ENCODE measurements at regions not wholly inside any gene's neighbourhood (a gene's known extent, or its start where the extent isn't known, plus 50 kb on each side); places are given as distances from the start of the nearest gene placed in this dataset.

DNA sequence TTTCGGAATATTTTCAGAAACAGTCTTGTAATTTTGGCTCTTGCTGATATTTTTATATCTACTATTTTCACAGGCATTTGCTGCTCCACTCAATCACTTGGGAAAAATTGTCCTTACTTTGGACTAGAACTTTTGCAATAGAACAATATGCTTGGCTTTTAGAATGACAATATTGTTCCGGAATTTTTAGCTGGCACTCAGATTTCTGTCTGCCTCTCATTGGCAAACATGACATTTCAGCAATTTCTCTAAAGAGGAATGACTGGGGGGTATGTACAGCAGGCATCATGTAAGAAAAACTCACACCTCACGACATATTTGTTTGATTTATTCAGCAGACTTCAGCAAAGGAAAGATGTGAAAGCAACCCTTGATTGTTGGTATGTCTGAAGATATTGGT is 243.6 kb upstream of the GPRIN3 start:
- DNase-seq (ENCODE audit: low read depth in 2 of 2, low spot score in 1 of 2), result no peak

DNA sequence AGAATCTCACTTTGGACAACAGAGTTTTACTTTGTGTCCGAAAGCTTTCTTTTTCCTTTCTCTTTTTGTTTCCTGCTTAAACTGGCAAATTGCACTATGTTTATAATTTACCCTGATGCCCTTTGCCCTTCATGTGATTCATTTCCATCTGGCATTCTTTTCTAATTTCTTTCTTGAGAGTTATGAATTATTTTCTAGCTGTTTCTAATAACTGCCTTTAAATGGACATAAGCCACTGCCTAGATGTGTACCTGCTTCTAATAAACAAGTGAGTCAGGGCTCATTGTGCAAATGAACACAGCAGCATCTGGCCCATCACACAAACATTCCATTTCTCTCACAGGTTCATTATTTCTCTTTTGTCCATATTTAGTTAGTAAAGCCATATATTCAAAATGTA is 242.3 kb upstream of the GPRIN3 start:
- no peak for DNase-seq (ENCODE audit: low read depth in 2 of 2, low spot score in 1 of 2)

GRCh38 chr4:89545315-89545714 is 237.7 kb upstream of the GPRIN3 start:
- DNase-seq (ENCODE audit: low read depth in 2 of 2, low spot score in 1 of 2), result no peak

GRCh38 chr4:89541998-89542397 is 234.4 kb upstream of the GPRIN3 start:
- no peak for DNase-seq (ENCODE audit: low read depth in 2 of 2, low spot score in 1 of 2)

GRCh38 chr4:89539797-89540711 is 232.5 kb upstream of the GPRIN3 start:
- DNase-seq (ENCODE audit: low read depth in 2 of 2, low spot score in 1 of 2), result no peak

DNA sequence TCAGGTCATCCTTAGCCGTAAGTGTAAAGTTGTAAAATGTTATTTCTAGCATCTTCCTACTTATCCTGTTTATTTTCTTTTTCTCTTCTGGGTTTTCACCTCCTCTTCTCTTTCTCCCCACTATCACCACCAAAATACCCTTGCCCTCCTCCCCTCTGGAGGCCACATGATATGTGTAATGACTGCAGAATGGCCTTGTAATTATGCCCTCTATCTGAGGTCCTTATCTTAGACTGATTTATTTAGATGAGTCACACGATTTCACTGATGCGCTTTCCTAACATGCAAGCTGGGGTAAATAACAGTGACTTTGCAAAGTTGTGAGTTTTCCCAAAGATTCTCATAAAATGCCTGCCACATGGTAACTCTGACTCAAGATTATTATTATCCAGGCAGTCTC is 231.8 kb upstream of the GPRIN3 start:
- no peak for DNase-seq (ENCODE audit: low read depth in 2 of 2, low spot score in 1 of 2)

GRCh38 chr4:89538886-89539285 is 231.3 kb upstream of the GPRIN3 start:
- DNase-seq (ENCODE audit: low read depth in 2 of 2, low spot score in 1 of 2), result no peak

DNA sequence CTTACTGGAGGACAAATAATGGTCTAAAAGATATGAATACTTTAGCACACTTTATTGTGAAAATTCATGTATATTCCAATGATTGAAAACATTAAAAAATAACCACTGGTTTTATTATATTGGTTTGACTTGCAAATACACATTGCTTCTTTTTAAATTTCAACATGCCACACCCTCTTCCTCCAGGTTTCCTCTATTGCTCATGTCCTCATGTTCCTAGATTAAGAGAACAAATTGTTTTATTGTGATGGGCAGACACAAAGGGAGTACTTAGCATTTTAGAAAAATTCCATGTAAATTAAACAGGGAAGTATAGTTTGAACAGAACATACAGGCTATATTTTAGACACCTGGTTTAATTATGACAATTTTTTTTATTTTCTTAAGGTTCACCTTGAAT is 230.6 kb upstream of the GPRIN3 start:
- DNase-seq (ENCODE audit: low read depth in 2 of 2, low spot score in 1 of 2), result no peak

DNA sequence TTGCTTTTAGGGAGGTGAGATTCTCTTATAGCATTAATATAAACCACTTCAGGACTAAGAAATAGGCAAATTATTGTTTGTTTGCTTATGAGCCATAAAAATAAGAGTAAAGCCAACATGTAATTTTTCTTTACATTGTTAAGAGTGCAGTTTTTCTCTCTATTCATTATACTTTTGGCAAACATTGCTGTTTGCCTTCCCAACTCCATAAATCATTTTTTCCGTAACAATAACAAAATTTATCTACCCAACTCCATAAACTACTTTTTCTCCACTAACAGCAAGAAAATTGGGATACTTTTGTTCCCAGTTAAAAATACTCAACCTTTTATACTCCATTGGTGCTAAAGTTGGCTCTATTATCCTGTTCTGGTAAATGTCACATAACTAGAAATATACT is 229.7 kb upstream of the GPRIN3 start:
- no peak for DNase-seq (ENCODE audit: low read depth in 2 of 2, low spot score in 1 of 2)

- DNase-seq (ENCODE audit: low read depth in 2 of 2, low spot score in 1 of 2), result no peak
Measured at GRCh38 chr4:89535251-89535650, 227.7 kb upstream of the GPRIN3 start.

GRCh38 chr4:89534356-89534755 is 226.8 kb upstream of the GPRIN3 start:
- no peak for DNase-seq (ENCODE audit: low read depth in 2 of 2, low spot score in 1 of 2)

DNA sequence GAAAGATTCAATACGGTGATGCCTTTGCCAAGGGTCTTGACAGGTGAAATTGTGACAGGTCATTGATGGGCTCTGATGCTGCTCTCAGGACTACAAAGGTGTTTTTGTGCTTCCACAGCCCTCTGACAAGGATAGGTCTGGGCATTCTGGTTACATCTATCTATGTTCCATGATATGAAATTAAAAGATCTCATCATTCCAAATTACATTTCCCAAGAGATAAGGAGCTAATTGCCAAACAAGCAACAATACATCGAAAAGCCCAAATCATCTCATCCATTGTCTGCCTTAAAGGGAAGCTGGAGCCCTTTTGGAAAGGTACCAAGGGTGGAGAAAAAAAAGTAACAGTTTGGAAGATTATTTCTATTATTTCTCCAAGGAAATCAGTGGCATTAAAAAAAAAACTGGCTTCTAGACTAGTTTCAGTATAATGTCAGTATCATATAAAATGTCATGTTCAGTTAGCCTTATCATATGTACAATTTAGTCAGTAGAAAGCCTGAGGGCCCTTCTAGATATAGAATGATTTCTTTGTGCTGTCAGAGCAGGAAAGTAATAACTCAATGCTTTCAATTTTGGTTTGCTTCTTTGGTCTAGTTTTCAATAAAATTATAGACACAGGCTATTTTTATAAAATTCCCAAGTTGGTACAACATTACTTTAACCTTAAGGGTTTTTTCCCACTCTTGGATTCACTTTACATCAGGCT is 224.5 kb upstream of the GPRIN3 start:
- no peak for DNase-seq (ENCODE audit: low read depth in 2 of 2, low spot score in 1 of 2)

DNA sequence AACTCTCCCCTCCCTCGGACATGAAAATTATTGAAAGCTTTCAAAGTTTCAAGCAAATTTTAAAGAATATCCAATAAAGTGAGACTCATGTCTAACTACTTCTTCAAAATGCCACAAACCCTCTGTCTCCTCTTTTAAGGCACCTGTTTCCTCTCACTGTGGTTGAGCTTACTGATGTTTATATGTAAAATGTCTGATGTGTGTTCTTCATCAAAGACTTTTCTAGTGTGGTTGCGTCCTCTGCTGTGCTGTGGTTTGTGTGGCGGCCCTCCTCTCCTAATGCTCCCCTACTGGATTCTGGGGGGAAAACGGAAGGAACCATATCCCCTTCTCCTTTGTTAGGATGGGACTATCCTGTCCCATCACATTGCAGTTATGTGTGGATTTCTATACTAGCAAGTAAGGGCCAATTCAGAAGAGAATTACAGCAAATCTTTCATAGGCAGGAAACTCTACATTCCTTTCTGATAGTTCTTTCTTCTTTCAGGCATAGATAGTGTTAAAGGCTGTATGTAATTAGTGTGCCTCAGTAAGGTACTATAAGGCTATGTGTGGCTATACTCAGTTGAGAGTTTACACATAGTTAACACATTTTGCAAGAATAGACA is 221.0 kb upstream of the GPRIN3 start:
- DNase-seq (ENCODE audit: low read depth in 2 of 2, low spot score in 1 of 2), result no peak

- no peak for DNase-seq (ENCODE audit: low read depth in 2 of 2, low spot score in 1 of 2)
Measured at GRCh38 chr4:89521826-89522225, 214.2 kb upstream of the GPRIN3 start.

DNA sequence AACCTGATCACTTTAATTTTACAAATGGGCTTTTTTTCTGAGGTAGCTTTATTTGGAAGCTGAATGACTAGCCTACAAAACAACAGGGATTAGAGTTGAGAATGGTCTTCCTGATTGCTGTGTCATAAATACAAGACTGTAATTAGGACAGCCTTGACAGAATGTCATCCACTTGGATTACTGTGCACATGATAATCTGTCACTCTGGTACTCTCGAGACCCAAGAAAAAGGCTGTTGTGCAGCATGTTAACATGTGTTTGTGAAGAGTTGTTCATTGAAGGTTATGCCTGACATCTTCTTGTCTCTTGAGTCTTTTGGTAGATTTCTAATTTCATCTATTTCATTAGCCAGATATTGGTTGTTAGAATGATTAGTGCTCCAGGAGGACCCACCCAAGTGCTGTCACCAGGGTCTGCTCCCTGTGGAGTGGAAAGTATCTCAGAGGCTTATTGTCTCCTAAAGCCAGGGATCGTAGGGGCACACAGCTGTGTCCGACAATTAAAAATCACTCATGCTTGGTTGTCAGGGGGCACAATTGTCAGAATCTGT is 212.2 kb upstream of the GPRIN3 start:
- DNase-seq (ENCODE audit: low read depth in 2 of 2, low spot score in 1 of 2), result no peak

GRCh38 chr4:89518259-89518658 is 210.7 kb upstream of the GPRIN3 start:
- DNase-seq (ENCODE audit: low read depth in 2 of 2, low spot score in 1 of 2), result no peak

- no peak for DNase-seq (ENCODE audit: low read depth in 2 of 2, low spot score in 1 of 2)
Measured at GRCh38 chr4:89514811-89515210, 207.2 kb upstream of the GPRIN3 start.

GRCh38 chr4:89511776-89512175 is 204.2 kb upstream of the GPRIN3 start:
- DNase-seq (ENCODE audit: low read depth in 2 of 2, low spot score in 1 of 2), result no peak

DNA sequence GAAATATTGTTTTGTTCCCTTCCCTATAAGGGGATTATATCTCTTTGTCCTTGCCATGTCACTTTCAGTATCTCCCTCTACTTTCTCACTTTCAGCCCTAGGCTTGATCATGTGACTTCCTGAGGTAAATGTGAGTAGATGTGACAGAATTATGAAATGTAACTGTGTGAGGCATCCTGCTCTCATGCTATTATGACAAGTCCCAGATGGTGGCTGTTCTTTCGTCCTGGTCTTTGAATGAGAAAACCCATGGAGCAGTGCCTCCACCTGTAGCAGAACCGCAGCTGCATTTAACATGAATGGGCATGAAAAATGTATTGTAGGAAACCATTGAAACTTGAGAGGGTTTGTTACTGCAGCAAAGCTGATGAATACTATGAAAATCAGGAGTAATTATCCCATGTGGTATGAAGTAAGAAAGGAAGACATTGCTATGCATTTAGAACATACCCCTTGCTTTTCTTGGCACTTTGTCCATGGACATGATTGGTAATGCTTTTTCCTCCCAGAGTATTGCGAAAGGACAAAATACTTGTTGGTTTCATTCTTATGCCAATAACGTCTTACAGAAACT is 202.2 kb upstream of the GPRIN3 start:
- no peak for DNase-seq (ENCODE audit: low read depth in 2 of 2, low spot score in 1 of 2)

DNA sequence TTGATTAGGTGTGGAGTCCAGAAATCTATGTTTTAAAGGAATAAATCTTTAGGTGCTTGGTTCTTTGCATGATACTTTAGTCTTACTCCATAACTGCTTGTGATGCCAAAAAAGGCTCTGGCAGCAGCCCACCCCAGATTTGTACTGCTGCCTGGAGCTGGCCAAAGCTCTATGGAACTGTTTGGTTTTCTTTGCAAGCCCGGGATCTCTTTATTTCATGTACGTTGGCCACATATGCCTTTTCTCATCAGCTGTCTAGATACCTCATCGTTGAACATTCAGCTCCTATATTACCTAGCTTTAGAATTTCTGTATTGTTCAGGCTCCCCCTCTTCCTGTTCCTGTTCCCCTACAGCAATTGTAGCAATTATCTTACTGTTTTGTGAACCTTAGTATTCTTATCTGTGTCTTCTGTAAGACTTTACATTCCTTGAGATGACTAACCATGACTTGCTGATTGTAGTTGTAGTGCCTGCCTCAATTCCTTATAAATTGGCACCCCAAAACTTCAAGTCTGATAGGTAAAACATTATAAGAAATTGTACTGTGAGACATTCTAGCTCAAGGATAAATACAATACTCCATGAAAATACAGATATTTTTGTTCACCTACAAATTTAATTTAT is 199.4 kb upstream of the GPRIN3 start:
- DNase-seq (ENCODE audit: low read depth in 2 of 2, low spot score in 1 of 2), result no peak

GRCh38 chr4:89502581-89502980 is 195.0 kb upstream of the GPRIN3 start:
- DNase-seq (ENCODE audit: low read depth in 2 of 2, low spot score in 1 of 2), result no peak
